Lung (tissue), 11 donors: ENCODE measurements at regions not wholly inside any gene's neighbourhood (a gene's known extent, or its start where the extent isn't known, plus 50 kb on each side); places are given as distances from the start of the nearest gene placed in this dataset.

ENCODE experiments used
- ATAC-seq: fragments of 200-7000 bp; cut with Tn5 transposase; one replicate; pipeline ENCODE4 v1.9.1; 2020; ENCODE audit warnings: moderate number of reproducible peaks; ENCODE audit not compliant: insufficient read depth, low FRiP score
- DNase-seq, 3 donors: peaks; one replicate each; pipeline ENCODE4 v3.0.0-alpha.2; 2013 to 2017
- H3K27ac ChIP-seq, 2 donors: one replicate each; pipeline ENCODE4 v1.5.1; 2013; ENCODE audit warnings: mild to moderate bottlenecking in 2 of 2, moderate library complexity in 2 of 2, control low read depth in 1 of 2, inconsistent platforms in 1 of 2, low read depth in 1 of 2, low read length in 1 of 2
- H3K27me3 ChIP-seq, 3 donors: one replicate each; pipeline ENCODE4 v1.5.1; 2013; ENCODE audit warnings: low read length in 2 of 3; ENCODE audit not compliant: control insufficient read depth in 3 of 3, insufficient read depth in 3 of 3
- H3K36me3 ChIP-seq, 4 donors: one replicate each; pipeline ENCODE4 v1.5.1; 2013; ENCODE audit warnings: low read length in 4 of 4, mild to moderate bottlenecking in 1 of 4, moderate library complexity in 1 of 4; ENCODE audit not compliant: control insufficient read depth in 4 of 4, insufficient read depth in 4 of 4
- H3K4me1 ChIP-seq, 5 donors: one replicate each; pipeline ENCODE4 v1.5.1; 2013; ENCODE audit warnings: low read length in 5 of 5, mild to moderate bottlenecking in 2 of 5, moderate library complexity in 1 of 5; ENCODE audit not compliant: control insufficient read depth in 5 of 5, insufficient read depth in 5 of 5
- H3K4me3 ChIP-seq: one replicate; pipeline ENCODE4 v1.5.1; 2013; ENCODE audit warnings: mild to moderate bottlenecking, control low read depth, moderate library complexity
- H3K9ac ChIP-seq, 2 donors: one replicate each; pipeline ENCODE4 v1.5.1; 2013; ENCODE audit warnings: low read length in 2 of 2, control low read depth in 1 of 2; ENCODE audit not compliant: insufficient read depth in 1 of 2
- H3K9me3 ChIP-seq, 4 donors: one replicate each; pipeline ENCODE4 v1.5.1; 2013; ENCODE audit warnings: low read length in 3 of 4, mild to moderate bottlenecking in 1 of 4, moderate library complexity in 1 of 4; ENCODE audit not compliant: control insufficient read depth in 4 of 4, insufficient read depth in 3 of 4
- whole genome bisulfite sequencing, 2 donors: extraction: QIAGEN DNeasy Blood & Tissue Kit; methylation state at CpG; one replicate each; pipeline ENCODE4 v1.1.7; 2013; 5-methylcytosine and 5-hydroxymethylcytosine counted together
- TF ChIP-seq, protein P1 (sequence below): IDR thresholded peaks from 2 replicates; pipeline ENCODE4 v1.5.1; 2012; ENCODE audit warnings: mild to moderate bottlenecking; ENCODE audit errors: control extremely low read depth, extremely low read depth
- donor health status: control.
- donor health status: control.
- donor health status: Bipolar disorder and iron deficiency.
- donor health status: healthy.
- donor health status: DM: yes; HTN: yes; CAD: no.

- Histone ChIP-seq H3K4me3 (no peak overlapping the region), H3K27me3 (no peaks in the 10 kb centered on the region), H3K36me3 (no peaks in the 10 kb centered on the region), H3K27ac (no peak overlapping the region), H3K9me3 (no peaks in the 10 kb centered on the region), H3K9ac (no peak overlapping the region), H3K4me1 (no peaks in the 10 kb centered on the region)
- 84 to 87% methylated on average over 6 of the region's 6 CpGs for WGBS, 2 donors
- TF ChIP-seq, protein P1, sequence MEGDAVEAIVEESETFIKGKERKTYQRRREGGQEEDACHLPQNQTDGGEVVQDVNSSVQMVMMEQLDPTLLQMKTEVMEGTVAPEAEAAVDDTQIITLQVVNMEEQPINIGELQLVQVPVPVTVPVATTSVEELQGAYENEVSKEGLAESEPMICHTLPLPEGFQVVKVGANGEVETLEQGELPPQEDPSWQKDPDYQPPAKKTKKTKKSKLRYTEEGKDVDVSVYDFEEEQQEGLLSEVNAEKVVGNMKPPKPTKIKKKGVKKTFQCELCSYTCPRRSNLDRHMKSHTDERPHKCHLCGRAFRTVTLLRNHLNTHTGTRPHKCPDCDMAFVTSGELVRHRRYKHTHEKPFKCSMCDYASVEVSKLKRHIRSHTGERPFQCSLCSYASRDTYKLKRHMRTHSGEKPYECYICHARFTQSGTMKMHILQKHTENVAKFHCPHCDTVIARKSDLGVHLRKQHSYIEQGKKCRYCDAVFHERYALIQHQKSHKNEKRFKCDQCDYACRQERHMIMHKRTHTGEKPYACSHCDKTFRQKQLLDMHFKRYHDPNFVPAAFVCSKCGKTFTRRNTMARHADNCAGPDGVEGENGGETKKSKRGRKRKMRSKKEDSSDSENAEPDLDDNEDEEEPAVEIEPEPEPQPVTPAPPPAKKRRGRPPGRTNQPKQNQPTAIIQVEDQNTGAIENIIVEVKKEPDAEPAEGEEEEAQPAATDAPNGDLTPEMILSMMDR, result no peak
- no peak for ATAC-seq
- DNase-seq, result no peak
Measured at GRCh38 chr7:25287291-25287690, 59.0 kb upstream of the NPVF start.

- ATAC-seq (no peak), DNase-seq (peak; percentile 17 to 34 (median 28))
- Histone ChIP-seq H3K4me3 (no peak overlapping the region), H3K4me1 (no peaks in the 10 kb centered on the region), H3K27ac (no peak overlapping the region), H3K9me3 (no peaks in the 10 kb centered on the region), H3K9ac (no peak overlapping the region), H3K36me3 (no peaks in the 10 kb centered on the region), H3K27me3 (no peaks in the 10 kb centered on the region)
- WGBS, 2 donors, result 70 to 86% methylated on average over 6 of the region's 6 CpGs
- TF ChIP-seq, protein P1, result no peak
Measured at GRCh38 chr7:25288556-25289307, 60.4 kb upstream of the NPVF start.

GRCh38 chr7:25289518-25289917, 61.2 kb upstream of the NPVF start:
- H3K36me3 ChIP-seq, result no peaks in the 10 kb centered on the region
- TF ChIP-seq, protein P1, result no peak
- no peaks in the 10 kb centered on the region for H3K9me3 ChIP-seq
- H3K9ac ChIP-seq, result no peak overlapping the region
- WGBS, 2 donors, result 57 to 69% methylated on average over 1 of the region's 1 CpG
- DNase-seq, result no peak
- ATAC-seq, result no peak
- no peak overlapping the region for H3K27ac ChIP-seq
- no peaks in the 10 kb centered on the region for H3K27me3 ChIP-seq
- no peak overlapping the region for H3K4me3 ChIP-seq
- H3K4me1 ChIP-seq, result no peaks in the 10 kb centered on the region

DNA sequence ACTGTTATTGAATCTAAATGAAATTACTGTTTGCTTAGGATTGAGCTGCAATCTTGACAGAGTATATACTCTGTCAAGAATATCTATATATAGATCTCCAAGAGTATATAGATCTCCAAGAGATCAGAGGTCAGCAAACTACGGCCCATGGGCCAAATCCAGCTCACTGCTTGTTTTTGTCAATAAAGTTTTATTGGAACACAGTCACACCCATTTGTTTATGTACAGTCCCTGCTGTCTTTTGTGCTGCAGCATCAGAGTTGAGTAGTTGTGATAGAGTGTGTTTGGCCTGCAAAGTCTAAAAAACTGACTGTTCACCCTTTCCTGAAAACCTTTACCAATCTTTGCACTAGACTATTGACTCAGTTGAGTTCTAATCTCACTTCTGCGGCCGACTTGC, 66.3 kb upstream of the NPVF start:
- Histone ChIP-seq H3K4me1 (peaks cover 0 to 12% (median 0%) of the 10 kb centered on the region in 5 donors), H3K4me3 (no peak overlapping the region), H3K27me3 (no peaks in the 10 kb centered on the region), H3K27ac (no peak overlapping the region), H3K36me3 (no peaks in the 10 kb centered on the region), H3K9ac (no peak overlapping the region), H3K9me3 (no peaks in the 10 kb centered on the region)
- DNase-seq (no peak), ATAC-seq (no peak)
- 88 to 89% methylated on average over 3 of the region's 3 CpGs for WGBS, 2 donors
- TF ChIP-seq, protein P1, result no peak
